ENCODE measurements at regions not wholly inside any gene's neighbourhood (a gene's known extent, or its start where the extent isn't known, plus 50 kb on each side); places are given as distances from the start of the nearest gene placed in this dataset.

DNA sequence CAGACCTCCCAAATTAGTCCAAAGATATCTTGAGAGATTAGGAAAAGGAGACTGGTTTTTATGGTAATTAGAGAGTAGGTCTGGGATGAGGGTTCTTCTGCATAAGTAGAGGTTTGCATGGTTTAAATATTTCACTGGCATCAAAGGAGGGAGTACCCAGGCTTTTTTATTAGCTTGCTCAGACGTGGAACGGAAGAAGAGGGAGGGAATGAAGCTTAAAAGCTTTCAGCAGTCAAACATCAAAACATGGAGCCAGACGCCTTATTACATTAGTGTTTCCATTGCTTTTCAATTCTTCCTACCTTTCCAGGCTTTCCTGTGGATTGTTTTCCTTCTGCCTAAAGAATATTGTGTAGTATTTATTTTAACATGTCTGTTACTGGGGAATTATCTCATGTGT is 342.1 kb upstream of the SOX2 start:
- Histone ChIP-seq H2BK120ac (replicated peaks; ENCODE audit: low read depth, low read length) (no peak overlapping the region), H2BK5ac (ENCODE audit: low read depth, low read length) (no peak overlapping the region), H2AFZ (ENCODE audit: low read length) (0 out of 2 replicates have a peak overlapping the region, but pooled peaks have one; percentile 69), H2BK15ac (ENCODE audit: low read length) (no peak overlapping the region), H3K9ac (replicated peaks in 1 of 4; ENCODE audit: extremely low read depth in 1 of 4, low read depth in 3 of 4, low read length in 3 of 4) (no peak overlapping the region), H3K4me3 (ENCODE audit: extremely low read depth in 1 of 4, insufficient read depth in 2 of 4, low read depth in 3 of 4, low read length in 4 of 4) (no peak overlapping the region), H3K79me2 (ENCODE audit: control insufficient read depth in 1 of 2, insufficient read depth in 2 of 2, low read length in 2 of 2) (no peaks in the 10 kb centered on the region), H3K27me3 (replicated peaks in 1 of 4; ENCODE audit: control insufficient read depth in 3 of 4, extremely low read depth in 1 of 4, insufficient read depth in 3 of 4, low read length in 3 of 4) (no peaks in the 10 kb centered on the region), H2BK12ac (ENCODE audit: low read depth, low read length) (no peak overlapping the region), H2AK5ac (ENCODE audit: low read depth, low read length) (no peak overlapping the region), H4K8ac (ENCODE audit: extremely low read depth, insufficient read depth, low read length) (no peak overlapping the region), H3K27ac (ENCODE audit: low read depth, low read length) (no peak overlapping the region), H3K4me1 (replicated peaks in 1 of 4; ENCODE audit: control insufficient read depth in 3 of 4, insufficient read depth in 4 of 4, low read length in 3 of 4) (no peaks in the 10 kb centered on the region), H3K14ac (ENCODE audit: insufficient read length) (no peak overlapping the region), H3K79me1 (ENCODE audit: low read depth, low read length) (no peaks in the 10 kb centered on the region), H3K4me2 (ENCODE audit: insufficient read depth in 1 of 2, low read depth in 2 of 2, low read length in 2 of 2) (no peak overlapping the region), H4K20me1 (replicated peaks in 1 of 2; ENCODE audit: control insufficient read depth in 1 of 2, insufficient read depth in 2 of 2, low read length in 2 of 2) (no peaks in the 10 kb centered on the region), H3K23ac (ENCODE audit: insufficient read length) (no peak overlapping the region), H3K18ac (ENCODE audit: extremely low read depth, low read length) (no peak overlapping the region), H3K36me3 (ENCODE audit: control insufficient read depth in 2 of 4, insufficient read depth in 4 of 4, low read length in 3 of 4) (no peaks in the 10 kb centered on the region), H3K4ac (replicated peaks; ENCODE audit: insufficient read length, low read depth, low read length) (no peak overlapping the region), H3K9me3 (ENCODE audit: insufficient read depth in 2 of 2, low read depth in 1 of 2, low read length in 1 of 2) (no peaks in the 10 kb centered on the region), H4K5ac (ENCODE audit: insufficient read length, low read depth, low read length) (no peak overlapping the region), H4K91ac (replicated peaks; ENCODE audit: insufficient read length, low read length) (no peak overlapping the region), H3K23me2 (ENCODE audit: low read depth, low read length) (no peaks in the 10 kb centered on the region), H3K56ac (replicated peaks; ENCODE audit: insufficient read length, low read depth, low read length) (no peak overlapping the region), H2BK20ac (ENCODE audit: low read length) (no peak overlapping the region)
- FAIRE-seq (no peak), DNase-seq (ENCODE audit: low read depth in 1 of 2, low spot score in 2 of 2) (no peak)
- TF ChIP-seq RNF2 (IDR thresholded peaks at IDR 0.05; ENCODE audit: borderline replicate concordance, low read depth, low read length, missing control alignments, poor library complexity, severe bottlenecking) (no peak), ASH2L (IDR thresholded peaks at IDR 0.05; ENCODE audit: low read length) (no peak), RFX5 (IDR thresholded peaks at IDR 0.05; ENCODE audit: borderline replicate concordance, low read depth, low read length) (no peak), EP300 (IDR thresholded peaks at IDR 0.05; ENCODE audit: borderline replicate concordance in 1 of 2, low read depth in 2 of 2, low read length in 2 of 2) (no peak), CBX5 (IDR thresholded peaks at IDR 0.05; ENCODE audit: low read depth, low read length) (no peak), ZNF274 (IDR thresholded peaks at IDR 0.05; ENCODE audit: borderline replicate concordance, extremely low read depth, low read length) (no peak), POU5F1 (IDR thresholded peaks at IDR 0.05; ENCODE audit: low read depth, low read length) (no peak)
- 57% methylated on average over 3 of the region's 3 CpGs; no CpG with 5 or more reads in 1 of the 2 experiments for WGBS, 2 experiments (ENCODE audit: extremely low coverage in 1 of 2, insufficient coverage in 1 of 2, insufficient read length in 1 of 2, insufficient replicate concordance in 2 of 2, low coverage in 1 of 2, low lambda C conversion rate in 2 of 2, missing lambda C conversion rate in 1 of 2)
- ChIA-PET POLR2A (ENCODE audit: partially characterized antibody) (no interaction called here), CTCF (ENCODE audit: partially characterized antibody) (interaction anchor here (1.3 kb wide), 1 partner anchor 14 kb away, joined by 3 read pairs; no protein-coding TSS in a partner anchor)
